ENCODE measurements at regions not wholly inside any gene's neighbourhood (a gene's known extent, or its start where the extent isn't known, plus 50 kb on each side); places are given as distances from the start of the nearest gene placed in this dataset.
"Not testable (repeated sequence)": the region's sequence is repeated elsewhere in the genome, so short reads cannot be mapped to it uniquely, and the experiment has no call there.

DNA sequence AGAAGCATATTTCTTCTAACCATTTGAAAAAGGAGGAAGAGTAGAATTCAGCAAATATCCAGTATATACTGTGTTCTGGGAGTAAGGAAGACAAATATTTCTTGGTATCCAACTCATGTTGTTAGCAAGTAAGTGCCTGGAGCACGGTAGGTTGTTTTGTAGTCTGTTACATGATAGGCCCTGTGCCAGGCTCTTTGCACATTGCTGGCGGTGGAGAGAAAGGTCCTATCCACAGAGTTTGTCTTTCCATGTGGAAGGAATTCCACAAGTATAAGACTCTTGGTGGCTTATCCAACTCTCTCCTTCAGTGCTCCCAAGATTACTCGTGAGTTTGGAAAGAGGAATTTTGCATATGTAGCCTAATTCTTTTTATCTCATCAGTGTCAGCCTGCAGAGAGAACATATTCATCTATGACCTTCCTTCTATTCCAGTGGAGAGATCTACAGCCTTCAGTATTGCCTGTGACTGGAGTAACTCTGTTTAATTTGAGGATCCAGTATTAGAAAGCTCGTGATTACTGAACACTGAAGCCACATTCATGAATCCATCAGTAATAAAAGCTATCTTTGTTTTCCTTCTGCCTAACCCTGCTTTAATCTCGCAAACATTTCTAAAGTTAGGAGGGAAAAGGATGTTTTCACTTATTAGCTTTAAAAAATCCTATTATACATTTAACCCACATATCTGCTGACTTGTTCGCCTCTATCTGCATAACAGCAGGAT, 183.9 kb upstream of the CSNK1A1L start:
- no peak for DNase-seq
- no peaks in the 10 kb centered on the region for H3K9me3 ChIP-seq (ENCODE audit: control insufficient read depth, low read length, poor library complexity, severe bottlenecking)
- no peak overlapping the region for H3K27ac Mint-ChIP-seq
- no peak overlapping the region for H3K4me3 Mint-ChIP-seq
- H3K36me3 Mint-ChIP-seq (ENCODE audit: low read depth) = no peaks in the 10 kb centered on the region
- no peaks in the 10 kb centered on the region for H3K27me3 Mint-ChIP-seq
- no peak for ATAC-seq
- H3K4me1 Mint-ChIP-seq = no peaks in the 10 kb centered on the region

GRCh38 chr13:37288057-37288720, 182.7 kb upstream of the CSNK1A1L start:
- Mint-ChIP-seq H3K27ac (no peak overlapping the region), H3K4me1 (no peaks in the 10 kb centered on the region), H3K4me3 (no peak overlapping the region), H3K27me3 (no peaks in the 10 kb centered on the region), H3K36me3 (ENCODE audit: low read depth) (no peaks in the 10 kb centered on the region)
- ATAC-seq = no peak
- no peaks in the 10 kb centered on the region for H3K9me3 ChIP-seq (ENCODE audit: control insufficient read depth, low read length, poor library complexity, severe bottlenecking)
- no peak for DNase-seq

- H3K9me3 ChIP-seq (ENCODE audit: control insufficient read depth, low read length, poor library complexity, severe bottlenecking); H3K4me3 Mint-ChIP-seq; H3K4me1 Mint-ChIP-seq; H3K27ac Mint-ChIP-seq; ATAC-seq; H3K27me3 Mint-ChIP-seq; DNase-seq; H3K36me3 Mint-ChIP-seq (ENCODE audit: low read depth): not testable (repeated sequence)
These were observed 174.8 kb upstream of the CSNK1A1L start for GRCh38 chr13:37280231-37280630.

- no peaks in the 10 kb centered on the region for H3K4me1 Mint-ChIP-seq
- no peak overlapping the region for H3K4me3 Mint-ChIP-seq
- H3K36me3 Mint-ChIP-seq (ENCODE audit: low read depth) = no peaks in the 10 kb centered on the region
- no peaks in the 10 kb centered on the region for H3K27me3 Mint-ChIP-seq
- no peak for ATAC-seq
- H3K9me3 ChIP-seq (ENCODE audit: control insufficient read depth, low read length, poor library complexity, severe bottlenecking) = no peaks in the 10 kb centered on the region
- no peak overlapping the region for H3K27ac Mint-ChIP-seq
- no peak for DNase-seq
These were observed 172.1 kb upstream of the CSNK1A1L start for GRCh38 chr13:37277435-37278144.

DNA sequence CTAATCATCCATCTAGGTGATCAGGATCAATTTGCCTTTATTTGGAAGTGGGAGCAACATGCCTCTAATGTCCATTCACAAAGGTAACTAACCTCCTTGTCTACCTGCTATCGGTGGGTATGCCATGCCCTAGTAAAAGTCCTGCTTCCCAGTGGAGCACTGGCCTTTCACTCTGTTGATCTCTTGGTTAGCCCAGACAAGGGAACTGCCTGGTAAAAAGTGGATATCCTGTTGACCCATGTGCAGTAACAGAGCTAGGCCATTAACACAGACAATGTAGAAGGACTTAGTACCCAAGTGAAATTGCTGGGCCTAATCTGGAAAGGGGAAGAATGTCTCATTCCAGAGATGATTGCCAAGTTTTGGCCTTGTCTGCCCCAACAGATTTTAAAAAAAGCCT, 171.5 kb upstream of the CSNK1A1L start:
- H3K27ac Mint-ChIP-seq = no peak overlapping the region
- no peaks in the 10 kb centered on the region for H3K4me1 Mint-ChIP-seq
- ATAC-seq (no peak), DNase-seq (no peak)
- no peak overlapping the region for H3K4me3 Mint-ChIP-seq
- H3K9me3 ChIP-seq (ENCODE audit: control insufficient read depth, low read length, poor library complexity, severe bottlenecking) = no peaks in the 10 kb centered on the region
- no peaks in the 10 kb centered on the region for H3K36me3 Mint-ChIP-seq (ENCODE audit: low read depth)
- H3K27me3 Mint-ChIP-seq = no peaks in the 10 kb centered on the region

DNA sequence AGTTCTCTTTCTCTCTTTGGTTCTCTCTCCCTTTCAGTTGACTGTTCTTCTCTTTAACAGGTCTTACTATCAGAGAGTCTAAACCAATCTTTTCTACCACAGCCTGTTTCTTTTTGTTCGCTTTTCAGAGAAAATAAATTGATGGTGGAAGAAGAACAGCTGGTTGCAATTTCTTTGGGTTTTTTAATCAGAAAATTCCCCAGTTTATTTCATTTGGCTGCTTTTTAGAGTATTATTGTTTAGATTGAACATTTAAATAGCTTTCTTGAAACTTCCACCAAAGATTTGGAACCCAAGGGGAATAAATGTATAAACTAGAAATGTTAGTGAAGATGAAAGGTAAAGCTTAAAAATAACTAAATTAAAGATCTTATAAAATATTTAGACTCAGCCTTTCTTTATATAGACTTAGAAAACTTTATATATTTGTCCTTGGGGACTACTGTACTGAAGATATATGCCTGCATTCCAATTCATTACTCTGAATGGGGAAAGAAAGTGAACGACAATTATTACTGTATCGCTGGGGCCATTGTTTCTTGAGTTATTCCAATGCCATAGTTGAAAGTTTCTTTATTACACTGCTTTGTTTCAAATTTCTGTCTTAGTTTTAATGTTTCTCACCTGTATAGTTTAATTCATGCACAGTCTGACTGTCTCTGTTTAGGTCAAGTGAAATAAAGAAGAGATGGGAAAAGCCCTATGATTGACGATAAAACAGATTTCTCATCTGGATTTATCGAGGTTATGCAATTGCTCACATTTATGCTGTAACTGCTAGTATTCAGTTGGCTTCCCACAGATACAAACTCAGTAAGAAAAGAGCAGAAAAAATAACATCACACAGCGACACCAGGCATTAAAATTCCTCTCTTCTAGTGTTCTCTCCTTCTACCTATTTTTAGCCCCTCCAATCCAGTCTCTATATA, 169.4 kb upstream of the CSNK1A1L start:
- ATAC-seq = no peak
- H3K27me3 Mint-ChIP-seq = no peaks in the 10 kb centered on the region
- no peak overlapping the region for H3K4me3 Mint-ChIP-seq
- no peak for DNase-seq
- H3K4me1 Mint-ChIP-seq = no peaks in the 10 kb centered on the region
- no peak overlapping the region for H3K27ac Mint-ChIP-seq
- H3K9me3 ChIP-seq (ENCODE audit: control insufficient read depth, low read length, poor library complexity, severe bottlenecking) = no peaks in the 10 kb centered on the region
- no peaks in the 10 kb centered on the region for H3K36me3 Mint-ChIP-seq (ENCODE audit: low read depth)

DNA sequence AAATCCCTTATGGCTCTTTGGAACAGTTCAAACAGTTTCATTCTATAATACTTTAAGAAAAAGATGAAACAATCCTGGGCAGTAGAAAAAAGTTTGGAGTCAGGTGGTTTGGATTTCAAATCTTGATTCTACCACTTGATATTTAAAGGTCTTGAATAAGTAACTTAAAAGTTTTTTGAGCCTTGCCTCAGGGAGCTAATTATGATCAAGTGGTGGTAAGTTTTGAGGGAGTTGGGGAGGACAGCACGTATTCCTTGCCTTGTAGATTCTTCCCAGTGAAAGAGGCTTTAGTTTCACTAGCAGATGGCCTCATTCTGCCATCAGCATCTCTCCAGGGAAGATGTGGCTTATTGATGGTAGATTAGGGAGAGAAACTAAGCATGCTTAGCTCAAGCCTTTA, 168.4 kb upstream of the CSNK1A1L start:
- Mint-ChIP-seq H3K27me3 (no peaks in the 10 kb centered on the region), H3K4me3 (no peak overlapping the region), H3K27ac (no peak overlapping the region), H3K4me1 (no peaks in the 10 kb centered on the region), H3K36me3 (ENCODE audit: low read depth) (no peaks in the 10 kb centered on the region)
- no peak for ATAC-seq
- no peak for DNase-seq
- H3K9me3 ChIP-seq (ENCODE audit: control insufficient read depth, low read length, poor library complexity, severe bottlenecking) = no peaks in the 10 kb centered on the region

GRCh38 chr13:37270226-37271001, 164.9 kb upstream of the CSNK1A1L start:
- no peak for DNase-seq
- no peak for ATAC-seq
- no peak overlapping the region for H3K4me3 Mint-ChIP-seq
- no peaks in the 10 kb centered on the region for H3K36me3 Mint-ChIP-seq (ENCODE audit: low read depth)
- no peaks in the 10 kb centered on the region for H3K4me1 Mint-ChIP-seq
- no peaks in the 10 kb centered on the region for H3K27me3 Mint-ChIP-seq
- H3K27ac Mint-ChIP-seq = no peak overlapping the region
- H3K9me3 ChIP-seq (ENCODE audit: control insufficient read depth, low read length, poor library complexity, severe bottlenecking) = no peaks in the 10 kb centered on the region

DNA sequence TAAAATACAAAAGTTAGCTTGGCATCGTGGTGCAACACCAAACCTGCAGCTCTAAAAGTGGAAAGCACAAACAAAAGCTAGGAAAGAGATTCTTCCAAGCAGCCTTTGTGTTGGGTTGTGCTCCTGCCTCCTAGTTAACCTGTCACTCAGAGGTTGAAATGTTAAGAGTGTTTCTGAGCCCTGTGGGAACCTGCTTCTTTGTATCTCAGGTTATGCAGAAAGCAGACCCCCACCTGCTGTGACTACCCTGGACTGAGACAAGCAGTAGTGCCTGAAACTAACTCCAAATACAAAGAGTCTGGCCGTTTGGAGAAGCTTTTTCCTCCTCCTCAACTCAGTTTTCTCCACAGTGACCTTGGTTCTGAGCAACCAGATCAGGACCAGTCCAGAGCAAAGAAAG, 158.4 kb upstream of the CSNK1A1L start:
- DNase-seq (no peak), ATAC-seq (no peak)
- H3K36me3 Mint-ChIP-seq (ENCODE audit: low read depth) = no peaks in the 10 kb centered on the region
- H3K9me3 ChIP-seq (ENCODE audit: control insufficient read depth, low read length, poor library complexity, severe bottlenecking) = no peaks in the 10 kb centered on the region
- no peak overlapping the region for H3K4me3 Mint-ChIP-seq
- H3K27ac Mint-ChIP-seq = no peak overlapping the region
- no peaks in the 10 kb centered on the region for H3K4me1 Mint-ChIP-seq
- H3K27me3 Mint-ChIP-seq = no peaks in the 10 kb centered on the region

- Mint-ChIP-seq H3K36me3 (ENCODE audit: low read depth) (no peaks in the 10 kb centered on the region), H3K27ac (no peak overlapping the region), H3K4me1 (no peaks in the 10 kb centered on the region), H3K4me3 (no peak overlapping the region), H3K27me3 (no peaks in the 10 kb centered on the region)
- H3K9me3 ChIP-seq (ENCODE audit: control insufficient read depth, low read length, poor library complexity, severe bottlenecking) = no peaks in the 10 kb centered on the region
- DNase-seq = no peak
- no peak for ATAC-seq
These were observed 152.2 kb upstream of the CSNK1A1L start for GRCh38 chr13:37257706-37258105.

- H3K4me3 Mint-ChIP-seq = no peak overlapping the region
- H3K9me3 ChIP-seq (ENCODE audit: control insufficient read depth, low read length, poor library complexity, severe bottlenecking) = no peaks in the 10 kb centered on the region
- ATAC-seq (no peak), DNase-seq (no peak)
- no peak overlapping the region for H3K27ac Mint-ChIP-seq
- H3K36me3 Mint-ChIP-seq (ENCODE audit: low read depth) = no peaks in the 10 kb centered on the region
- H3K27me3 Mint-ChIP-seq = no peaks in the 10 kb centered on the region
- H3K4me1 Mint-ChIP-seq = no peaks in the 10 kb centered on the region
These were observed 151.6 kb upstream of the CSNK1A1L start for GRCh38 chr13:37257051-37257450.

DNA sequence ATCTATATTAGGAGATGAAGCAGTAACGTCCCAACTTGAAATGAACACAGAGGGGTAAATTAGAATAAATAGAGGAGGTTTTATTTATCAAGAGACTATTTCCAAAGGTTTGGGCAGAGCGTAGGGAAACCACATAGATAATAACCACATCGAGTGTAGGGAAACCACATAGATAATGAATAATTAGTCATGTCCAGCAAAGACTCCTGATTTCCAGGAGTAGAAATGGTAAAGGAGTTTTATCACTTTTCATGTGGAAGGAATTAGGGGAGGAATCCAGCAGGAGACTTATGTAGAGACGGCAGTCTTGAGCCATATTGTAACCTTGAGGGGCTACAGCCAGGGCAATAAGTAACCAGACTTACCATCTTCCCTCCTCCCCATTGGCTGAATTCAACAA, 136.3 kb upstream of the CSNK1A1L start:
- no peaks in the 10 kb centered on the region for H3K4me1 Mint-ChIP-seq
- no peaks in the 10 kb centered on the region for H3K36me3 Mint-ChIP-seq (ENCODE audit: low read depth)
- no peak overlapping the region for H3K4me3 Mint-ChIP-seq
- DNase-seq (no peak), ATAC-seq (no peak)
- no peaks in the 10 kb centered on the region for H3K9me3 ChIP-seq (ENCODE audit: control insufficient read depth, low read length, poor library complexity, severe bottlenecking)
- no peaks in the 10 kb centered on the region for H3K27me3 Mint-ChIP-seq
- H3K27ac Mint-ChIP-seq = no peak overlapping the region

Data from T-helper 17 cell (primary cell).